Osteocyte (in vitro differentiated cells): ENCODE measurements at regions not wholly inside any gene's neighbourhood (a gene's known extent, or its start where the extent isn't known, plus 50 kb on each side); places are given as distances from the start of the nearest gene placed in this dataset.

Experiments
- DNase-seq: peaks from one replicate; pipeline ENCODE4 v3.0.0; 2021; ENCODE audit warnings: mixed read lengths; ENCODE audit not compliant: unreplicated experiment; ENCODE audit errors: extremely low spot score
- H3K27ac Mint-ChIP-seq: one replicate; pipeline ENCODE4 v1.8.0; 2021; ENCODE audit warnings: mild to moderate bottlenecking, mixed read lengths; ENCODE audit not compliant: unreplicated experiment
- H3K27me3 Mint-ChIP-seq: one replicate; pipeline ENCODE4 v1.8.0; 2021; ENCODE audit warnings: mixed read lengths; ENCODE audit not compliant: unreplicated experiment
- H3K36me3 Mint-ChIP-seq: one replicate; pipeline ENCODE4 v1.8.0; 2021; ENCODE audit warnings: mixed read lengths; ENCODE audit not compliant: unreplicated experiment
- H3K4me1 Mint-ChIP-seq: one replicate; pipeline ENCODE4 v1.8.0; 2021; ENCODE audit warnings: mixed read lengths; ENCODE audit not compliant: unreplicated experiment
- H3K4me3 Mint-ChIP-seq: one replicate; pipeline ENCODE4 v1.8.0; 2021; ENCODE audit warnings: mild to moderate bottlenecking, moderate library complexity, mixed read lengths; ENCODE audit not compliant: unreplicated experiment
- H3K9me3 Mint-ChIP-seq: one replicate; pipeline ENCODE4 v1.8.0; 2021; ENCODE audit warnings: mixed read lengths; ENCODE audit not compliant: unreplicated experiment
- TF ChIP-seq, protein P1 (sequence below): fragments of 200-600 bp; sonication (generic); IDR thresholded peaks from 2 replicates; pipeline ENCODE4 v1.5.0; 2021; ENCODE audit warnings: antibody characterized with exemption, mild to moderate bottlenecking, moderate library complexity

- no peak for DNase-seq
- Mint-ChIP-seq H3K27ac (no peak overlapping the region), H3K27me3 (no peaks in the 10 kb centered on the region), H3K9me3 (peaks cover 8% of the 10 kb centered on the region), H3K36me3 (no peaks in the 10 kb centered on the region), H3K4me1 (no peaks in the 10 kb centered on the region), H3K4me3 (no peak overlapping the region)
- TF ChIP-seq, protein P1, sequence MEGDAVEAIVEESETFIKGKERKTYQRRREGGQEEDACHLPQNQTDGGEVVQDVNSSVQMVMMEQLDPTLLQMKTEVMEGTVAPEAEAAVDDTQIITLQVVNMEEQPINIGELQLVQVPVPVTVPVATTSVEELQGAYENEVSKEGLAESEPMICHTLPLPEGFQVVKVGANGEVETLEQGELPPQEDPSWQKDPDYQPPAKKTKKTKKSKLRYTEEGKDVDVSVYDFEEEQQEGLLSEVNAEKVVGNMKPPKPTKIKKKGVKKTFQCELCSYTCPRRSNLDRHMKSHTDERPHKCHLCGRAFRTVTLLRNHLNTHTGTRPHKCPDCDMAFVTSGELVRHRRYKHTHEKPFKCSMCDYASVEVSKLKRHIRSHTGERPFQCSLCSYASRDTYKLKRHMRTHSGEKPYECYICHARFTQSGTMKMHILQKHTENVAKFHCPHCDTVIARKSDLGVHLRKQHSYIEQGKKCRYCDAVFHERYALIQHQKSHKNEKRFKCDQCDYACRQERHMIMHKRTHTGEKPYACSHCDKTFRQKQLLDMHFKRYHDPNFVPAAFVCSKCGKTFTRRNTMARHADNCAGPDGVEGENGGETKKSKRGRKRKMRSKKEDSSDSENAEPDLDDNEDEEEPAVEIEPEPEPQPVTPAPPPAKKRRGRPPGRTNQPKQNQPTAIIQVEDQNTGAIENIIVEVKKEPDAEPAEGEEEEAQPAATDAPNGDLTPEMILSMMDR = no peak
These were observed 395.5 kb upstream of the CNTN4 start for GRCh38 chr3:1703169-1703568.

- Mint-ChIP-seq H3K9me3 (peaks cover 8% of the 10 kb centered on the region), H3K36me3 (no peaks in the 10 kb centered on the region), H3K4me3 (no peak overlapping the region), H3K4me1 (no peaks in the 10 kb centered on the region), H3K27me3 (no peaks in the 10 kb centered on the region), H3K27ac (no peak overlapping the region)
- DNase-seq = no peak
- TF ChIP-seq, protein P1 = no peak
These were observed 388.0 kb upstream of the CNTN4 start for GRCh38 chr3:1710663-1711062.

- no peak for DNase-seq
- Mint-ChIP-seq H3K36me3 (no peaks in the 10 kb centered on the region), H3K27me3 (peaks cover 2% of the 10 kb centered on the region), H3K9me3 (no peaks in the 10 kb centered on the region), H3K4me3 (no peak overlapping the region), H3K27ac (no peak overlapping the region), H3K4me1 (no peaks in the 10 kb centered on the region)
- TF ChIP-seq, protein P1 = no peak
These were observed 381.1 kb upstream of the CNTN4 start for GRCh38 chr3:1717524-1717923.

DNA sequence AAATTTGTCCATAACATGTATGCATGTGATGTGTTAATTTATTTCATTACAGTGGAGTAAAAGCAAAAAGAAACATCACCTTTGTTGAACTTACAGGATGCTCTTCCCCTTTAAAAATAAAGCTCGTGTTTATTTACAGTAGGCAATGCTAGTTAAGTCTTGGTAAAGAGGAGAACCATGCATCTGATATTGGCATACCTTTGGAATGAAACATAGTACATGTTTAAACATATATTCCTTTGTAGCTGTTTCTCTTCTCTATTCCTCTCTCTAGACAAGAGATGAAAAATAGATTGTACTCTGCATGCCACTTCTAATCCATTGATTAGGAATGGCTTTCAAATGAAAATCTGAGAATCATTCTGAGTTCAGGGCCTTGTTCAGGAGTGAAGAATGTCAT lies 374.9 kb upstream of the CNTN4 start:
- no peak for DNase-seq
- no peaks in the 10 kb centered on the region for H3K4me1 Mint-ChIP-seq
- no peak overlapping the region for H3K4me3 Mint-ChIP-seq
- H3K27me3 Mint-ChIP-seq = peaks cover 2% of the 10 kb centered on the region
- H3K27ac Mint-ChIP-seq = no peak overlapping the region
- TF ChIP-seq, protein P1 = no peak
- no peaks in the 10 kb centered on the region for H3K36me3 Mint-ChIP-seq
- peaks cover 4% of the 10 kb centered on the region for H3K9me3 Mint-ChIP-seq

DNA sequence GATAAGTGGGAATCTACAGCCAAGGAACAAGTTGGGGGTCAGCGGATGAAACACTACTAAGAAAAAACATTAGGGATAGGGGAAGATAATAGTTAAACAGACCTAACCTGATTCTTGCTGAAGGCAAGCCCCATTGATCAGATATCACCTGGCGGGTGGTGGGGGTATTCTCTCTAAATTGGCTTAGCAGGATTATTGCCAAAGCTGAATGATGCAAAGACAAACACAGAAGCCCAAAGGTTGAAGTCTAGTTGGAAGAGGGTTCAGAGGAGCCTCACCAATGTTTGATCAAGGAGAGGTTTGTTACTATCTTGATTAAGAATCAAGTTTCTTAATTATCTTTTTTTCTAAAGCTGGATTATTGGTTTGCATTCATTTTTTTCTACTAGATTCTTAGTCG lies 371.9 kb upstream of the CNTN4 start:
- Mint-ChIP-seq H3K27ac (no peak overlapping the region), H3K9me3 (peaks cover 16% of the 10 kb centered on the region), H3K4me3 (no peak overlapping the region), H3K4me1 (no peaks in the 10 kb centered on the region), H3K36me3 (no peaks in the 10 kb centered on the region), H3K27me3 (no peaks in the 10 kb centered on the region)
- DNase-seq = no peak
- TF ChIP-seq, protein P1 = no peak
